ENCODE measurements at regions not wholly inside any gene's neighbourhood (a gene's known extent, or its start where the extent isn't known, plus 50 kb on each side); places are given as distances from the start of the nearest gene placed in this dataset.

DNA sequence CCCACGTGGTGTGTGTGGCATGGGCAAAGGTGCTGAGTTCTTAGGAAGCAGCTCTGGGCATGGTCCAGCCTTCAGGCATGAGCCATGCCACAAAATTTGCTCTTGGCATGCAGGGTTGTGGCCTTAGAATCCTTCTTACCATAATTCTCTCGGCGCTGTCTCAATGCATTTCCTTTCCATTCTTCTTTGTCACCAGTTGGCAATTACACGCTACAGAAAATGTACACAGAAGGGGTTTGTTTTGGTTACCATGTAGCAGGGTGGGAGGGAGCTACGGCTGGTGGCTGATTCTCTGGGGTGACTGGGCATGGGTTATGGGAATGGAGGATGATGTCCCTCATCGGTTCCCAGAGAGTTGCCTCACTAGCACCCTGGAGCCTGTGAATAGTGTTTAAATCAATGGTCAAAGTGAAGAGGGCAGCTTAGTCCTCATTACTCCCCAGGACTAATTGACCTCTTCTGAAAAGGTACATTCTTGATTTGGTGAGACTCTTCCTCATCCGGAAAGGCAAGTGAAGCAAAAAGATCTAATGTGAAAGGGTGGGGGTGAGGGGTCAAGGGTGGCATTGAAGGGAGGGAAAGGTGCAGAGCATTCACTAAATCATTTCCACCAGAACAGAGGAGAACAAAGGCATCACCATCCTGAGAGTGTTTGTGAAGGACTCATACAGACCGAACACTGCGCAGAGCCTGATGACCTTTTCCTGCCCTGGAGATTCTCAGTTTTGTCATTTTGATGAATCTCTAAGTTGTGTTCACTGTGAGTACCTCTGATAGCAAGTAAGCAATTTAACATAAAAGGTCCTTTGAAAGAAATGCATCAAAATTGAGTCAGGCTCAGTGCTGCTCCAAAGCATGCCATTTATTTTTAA, 199.8 kb upstream of the SFRP2 start:
- peak; percentile 43 for DNase-seq (ENCODE audit: low read depth)

- DNase-seq (ENCODE audit: low read depth), result peak; percentile 41
These were observed 198.4 kb upstream of the SFRP2 start for GRCh38 chr4:153987291-153987690.

DNA sequence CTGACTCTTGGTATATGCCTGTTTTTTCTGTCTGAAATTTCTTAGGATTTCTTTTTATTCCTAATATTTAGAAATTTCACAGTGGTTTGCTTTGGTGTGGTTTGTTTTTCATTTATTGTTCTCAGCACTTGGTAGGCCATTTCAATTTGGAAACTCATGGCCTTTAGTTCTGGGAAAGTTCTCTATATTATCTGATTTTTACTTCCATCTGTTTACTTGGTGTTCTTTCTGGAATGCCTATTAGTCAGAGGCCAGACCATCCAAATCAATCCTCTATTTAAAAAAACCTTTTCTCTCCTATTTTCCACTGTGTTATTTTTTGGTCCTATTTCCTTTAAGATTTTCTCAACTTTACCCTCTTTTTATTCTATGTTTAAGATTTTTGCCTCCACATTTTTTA, 188.1 kb upstream of the SFRP2 start:
- no peak for DNase-seq (ENCODE audit: low read depth)

DNA sequence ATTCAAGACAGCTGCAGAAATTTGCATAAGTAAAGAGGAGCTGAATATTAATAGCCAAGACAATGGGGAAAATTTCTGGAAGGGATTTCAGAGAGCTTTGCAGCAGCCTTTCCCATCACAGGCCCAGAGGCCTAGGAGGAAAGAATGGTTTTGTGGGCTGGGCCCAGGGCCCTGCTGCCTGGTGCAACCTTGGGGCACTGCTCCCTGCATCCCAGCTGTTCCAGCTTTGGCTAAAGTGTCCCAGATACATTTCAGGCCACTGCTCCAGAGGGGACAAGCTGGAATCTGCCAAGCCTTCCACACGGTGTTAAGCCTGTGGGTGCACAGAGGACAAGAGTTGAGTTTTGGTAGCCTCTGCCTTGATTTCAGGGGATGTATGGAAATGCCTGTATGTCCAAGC, 185.6 kb upstream of the SFRP2 start:
- DNase-seq (ENCODE audit: low read depth), result no peak

- no peak for DNase-seq (ENCODE audit: low read depth)
These were observed 185.1 kb upstream of the SFRP2 start for GRCh38 chr4:153973942-153974341.

DNA sequence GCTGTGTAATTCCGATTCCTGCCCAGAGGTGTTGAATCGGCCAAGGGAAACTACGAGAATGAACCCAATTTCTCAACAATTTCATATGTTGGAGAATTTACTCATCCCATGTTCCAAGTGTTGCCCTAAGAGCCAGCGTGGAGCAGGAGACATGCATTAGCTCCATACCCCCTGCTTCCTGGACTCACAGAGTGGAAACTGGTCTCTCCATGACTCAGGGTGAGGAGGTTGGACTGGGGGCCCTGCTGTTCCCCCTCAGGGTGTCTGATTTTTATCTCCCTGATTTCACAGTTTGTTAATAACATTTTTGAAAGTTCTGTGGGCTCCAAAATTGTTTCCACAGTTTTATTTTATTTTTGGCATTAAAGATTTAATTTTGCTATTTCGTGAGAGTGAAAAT, 183.0 kb upstream of the SFRP2 start:
- DNase-seq (ENCODE audit: low read depth), result no peak

GRCh38 chr4:153970169-153970568, 181.3 kb upstream of the SFRP2 start:
- DNase-seq (ENCODE audit: low read depth), result no peak

DNA sequence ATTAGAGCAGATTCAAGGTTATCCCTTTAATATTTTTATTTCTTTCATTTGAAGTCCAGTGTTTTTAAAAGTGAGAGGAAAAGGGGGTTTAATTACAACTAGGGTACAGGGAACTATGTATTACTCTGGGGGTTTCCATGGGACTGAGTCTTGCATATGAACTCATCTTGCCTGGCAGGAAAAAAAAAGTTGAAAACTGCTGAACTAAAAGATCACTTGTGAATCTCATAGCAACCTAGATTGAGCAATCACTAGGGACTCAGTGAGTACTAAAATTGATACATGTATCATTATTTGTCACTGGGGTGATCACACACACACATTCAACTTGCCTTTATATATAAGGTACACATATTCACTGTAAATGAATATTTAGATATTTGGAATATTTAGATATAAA, 180.7 kb upstream of the SFRP2 start:
- no peak for DNase-seq (ENCODE audit: low read depth)

- DNase-seq (ENCODE audit: low read depth), result no peak
These were observed 177.8 kb upstream of the SFRP2 start for GRCh38 chr4:153966641-153967040.

GRCh38 chr4:153963216-153963615, 174.3 kb upstream of the SFRP2 start:
- DNase-seq (ENCODE audit: low read depth), result no peak

- DNase-seq (ENCODE audit: low read depth), result no peak
These were observed 173.6 kb upstream of the SFRP2 start for GRCh38 chr4:153962311-153963039.

DNA sequence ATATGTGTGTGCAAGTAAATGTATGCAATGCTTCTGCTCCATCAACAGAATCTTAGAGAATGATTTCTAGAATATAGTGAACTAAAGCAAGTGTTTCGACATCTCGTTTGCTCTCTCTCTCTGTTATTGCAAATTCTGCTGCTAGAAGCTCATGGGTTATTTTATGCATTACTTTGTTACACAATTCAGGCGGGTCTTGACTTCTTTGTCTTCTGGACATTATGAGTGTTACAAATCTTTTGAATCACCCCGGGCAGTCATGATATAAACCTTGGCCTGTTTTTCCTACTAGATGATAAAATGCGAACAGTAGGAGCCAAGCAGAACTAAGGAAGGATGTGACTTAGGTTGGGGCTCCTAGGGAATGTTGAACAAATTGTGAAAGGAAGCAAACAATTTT, 166.4 kb upstream of the SFRP2 start:
- no peak for DNase-seq (ENCODE audit: low read depth)

DNA sequence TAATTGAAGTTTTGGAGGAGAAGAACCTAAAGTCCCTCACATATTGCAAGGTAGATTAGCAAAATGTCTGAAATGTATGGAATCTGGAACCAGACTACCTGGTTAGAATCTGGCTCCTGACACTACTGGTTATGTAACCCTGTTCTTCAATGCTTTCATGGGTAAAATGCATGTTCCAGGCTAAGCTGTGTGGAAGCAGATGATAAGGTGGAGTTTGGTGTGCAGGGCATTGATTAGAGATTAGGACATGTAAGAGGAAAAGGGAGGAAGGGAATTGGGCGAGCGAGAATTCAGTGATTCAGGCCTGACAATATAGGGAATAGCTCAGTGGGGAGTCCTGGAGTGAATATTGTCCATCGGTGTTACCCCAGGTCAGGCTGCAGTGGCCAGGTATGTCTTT, 165.8 kb upstream of the SFRP2 start:
- no peak for DNase-seq (ENCODE audit: low read depth)

DNA sequence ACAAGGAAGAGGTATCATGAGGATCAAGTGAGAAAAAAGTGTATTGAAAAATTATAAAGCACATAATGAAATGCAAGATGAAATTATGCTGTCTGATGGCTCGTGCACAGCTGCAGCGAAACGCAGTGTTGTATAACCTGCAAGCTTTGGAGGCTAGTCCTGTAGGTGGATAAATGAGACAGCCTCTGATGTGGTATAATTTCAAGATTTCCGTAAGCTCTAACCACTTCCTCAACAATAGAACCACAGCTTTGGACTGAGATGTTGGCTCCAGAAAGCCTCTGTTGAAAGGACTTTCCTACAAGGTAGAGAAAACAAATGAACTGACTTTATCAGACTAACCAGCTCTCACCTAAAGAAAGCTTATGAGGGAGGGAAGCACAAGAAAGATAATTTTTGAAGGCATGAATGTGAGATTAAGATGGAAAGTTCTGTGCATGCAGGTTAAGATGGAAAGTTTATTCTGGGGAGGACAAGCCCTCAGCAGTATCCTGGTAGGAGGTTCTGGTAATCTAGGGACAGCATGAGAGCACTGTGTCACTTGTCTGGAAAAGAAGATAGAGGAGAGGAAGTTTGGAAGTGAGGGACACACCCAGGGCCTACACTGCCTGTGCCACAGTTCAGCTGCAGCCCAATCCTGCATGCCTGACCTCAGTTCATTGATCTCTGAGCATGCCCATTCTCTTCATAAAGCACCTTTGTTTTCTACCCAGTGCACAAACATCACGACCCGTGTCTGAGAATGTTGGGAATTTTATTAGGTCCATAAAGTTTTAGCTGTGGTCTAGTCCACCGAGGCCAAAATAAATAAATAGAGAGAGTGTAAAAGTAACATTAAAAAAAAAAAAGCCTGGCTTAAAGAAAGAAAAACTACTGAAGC, 161.5 kb upstream of the SFRP2 start:
- DNase-seq (ENCODE audit: low read depth), result no peak

DNA sequence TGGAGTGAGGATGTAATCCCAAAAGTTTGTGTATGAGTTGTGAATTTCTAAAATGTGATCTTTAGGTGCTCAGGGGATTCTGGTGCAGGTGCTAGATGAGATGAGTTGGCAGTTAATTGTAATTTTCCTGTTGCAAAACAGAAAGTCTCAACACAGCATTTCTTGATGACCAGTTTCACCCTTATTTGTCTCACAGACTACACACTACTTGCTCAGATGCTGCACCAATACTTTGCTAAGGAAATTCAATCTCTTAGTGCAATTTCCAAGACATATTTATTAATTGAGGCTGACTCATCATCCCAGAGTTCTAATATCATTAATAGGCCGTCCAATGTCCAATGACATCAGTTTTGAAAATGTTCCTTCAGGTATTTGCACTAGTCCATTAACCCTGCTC, 159.2 kb upstream of the SFRP2 start:
- DNase-seq (ENCODE audit: low read depth), result no peak

DNA sequence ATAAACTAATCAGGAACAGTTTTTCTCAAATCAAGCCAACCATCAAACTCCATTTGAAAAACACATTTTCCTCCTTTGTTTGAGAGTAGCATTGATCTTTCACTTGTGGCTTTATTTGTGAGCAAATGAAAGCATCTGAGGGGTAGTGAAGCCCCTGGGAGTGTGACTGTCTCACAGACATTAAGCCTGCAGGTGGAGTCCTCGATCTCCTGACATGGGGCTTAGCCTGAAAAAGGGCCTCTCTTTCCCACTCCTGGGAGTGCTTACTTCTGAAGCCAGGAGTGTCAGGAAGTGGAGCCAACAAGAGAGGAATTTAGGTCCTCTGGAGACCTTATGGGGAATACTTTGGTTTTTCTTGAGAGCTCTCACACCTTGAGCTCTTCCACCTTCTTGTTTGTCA, 158.2 kb upstream of the SFRP2 start:
- DNase-seq (ENCODE audit: low read depth), result no peak

- DNase-seq (ENCODE audit: low read depth), result no peak
These were observed 156.8 kb upstream of the SFRP2 start for GRCh38 chr4:153945704-153946103.

DNA sequence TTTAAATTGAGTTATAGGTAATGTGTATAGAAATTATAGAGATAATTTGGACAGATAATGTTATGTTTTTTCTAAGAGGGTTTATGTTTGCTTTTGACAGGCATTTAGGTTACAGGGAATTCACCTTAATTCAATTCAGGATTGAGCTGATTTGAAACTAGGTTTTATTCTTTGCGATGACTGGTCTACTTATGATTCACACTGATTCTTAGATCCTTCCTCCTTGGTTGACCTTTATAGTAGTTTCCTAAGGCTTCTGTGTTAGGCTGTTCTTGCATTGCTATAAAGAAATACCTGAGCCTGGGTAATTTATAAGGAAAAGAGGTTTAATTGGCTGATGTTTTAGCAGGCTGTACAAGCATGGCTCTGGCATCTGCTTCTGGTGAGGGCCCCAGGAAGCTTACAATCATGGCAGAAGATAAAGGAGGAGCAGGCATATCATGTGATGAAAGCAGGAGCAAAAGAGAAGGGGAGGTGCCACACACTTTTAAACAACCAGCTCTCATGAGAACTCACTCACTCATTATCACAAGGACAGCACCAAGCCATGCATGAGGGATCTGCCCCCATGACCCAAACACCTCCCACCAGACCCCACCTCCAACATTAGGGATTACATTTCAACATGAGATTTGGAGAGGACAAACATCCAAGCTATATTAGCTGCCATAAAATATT, 155.0 kb upstream of the SFRP2 start:
- DNase-seq (ENCODE audit: low read depth), result no peak

GRCh38 chr4:153940916-153941315, 152.0 kb upstream of the SFRP2 start:
- no peak for DNase-seq (ENCODE audit: low read depth)

- no peak for DNase-seq (ENCODE audit: low read depth)
These were observed 150.7 kb upstream of the SFRP2 start for GRCh38 chr4:153939570-153939969.

DNA sequence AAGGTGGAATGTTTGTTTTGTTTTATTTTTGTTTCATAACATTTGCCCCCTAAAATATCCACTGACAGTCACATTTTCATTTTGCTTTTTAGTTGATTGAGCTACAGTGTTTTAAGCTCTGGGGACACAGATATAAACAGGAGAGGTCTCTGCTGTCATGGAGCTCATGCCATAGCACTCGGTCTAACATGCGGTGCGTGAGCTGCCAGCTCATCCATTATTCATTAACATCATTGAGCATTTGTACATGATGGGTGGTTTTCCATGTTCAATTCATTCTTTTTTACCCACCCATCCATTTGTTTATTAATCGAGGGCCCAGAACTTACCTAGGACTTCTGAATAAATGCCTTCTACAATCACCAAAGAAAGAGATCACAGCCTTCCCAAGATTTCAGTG, 150.1 kb upstream of the SFRP2 start:
- no peak for DNase-seq (ENCODE audit: low read depth)

DNA sequence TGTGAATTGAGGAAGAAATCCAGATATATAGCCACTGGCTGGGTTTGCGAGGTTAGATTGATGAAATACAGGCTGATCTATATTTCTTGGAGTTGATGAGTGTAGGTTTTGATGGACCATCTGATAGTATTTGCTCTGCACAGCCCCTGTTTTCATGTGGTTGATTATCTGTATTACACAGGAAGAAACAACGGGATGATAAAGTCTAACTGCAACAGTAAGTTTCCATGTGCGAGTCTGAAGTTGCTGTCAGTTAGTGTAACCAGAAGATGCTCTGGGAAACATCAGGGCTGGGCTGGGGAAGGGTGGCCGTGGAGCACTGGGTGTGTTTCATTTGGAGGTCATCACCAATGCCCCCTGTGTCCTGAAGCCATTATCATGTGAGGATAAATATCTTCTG, 148.4 kb upstream of the SFRP2 start:
- no peak for DNase-seq (ENCODE audit: low read depth)

All from stromal cell of bone marrow (primary cell).